OCI-LY1 (cell line): ENCODE measurements at regions not wholly inside any gene's neighbourhood (a gene's known extent, or its start where the extent isn't known, plus 50 kb on each side); places are given as distances from the start of the nearest gene placed in this dataset.

Source experiments
- H2AFZ ChIP-seq: fragments of 200-600 bp; sonication (generic), shearing (Covaris generic); 2 replicates; pipeline ENCODE4 v1.6.0; 2014; ENCODE audit warnings: antibody characterized with exemption, mild to moderate bottlenecking, low read length
- H3F3A ChIP-seq: fragments of 200-600 bp; sonication (generic), shearing (Covaris generic); 2 replicates; pipeline ENCODE4 v1.6.0; 2014; ENCODE audit warnings: mild to moderate bottlenecking, antibody characterized with exemption, low read length, moderate library complexity; ENCODE audit not compliant: insufficient read depth
- H3K27ac ChIP-seq: fragments of 200-600 bp; sonication (generic); 2 replicates; pipeline ENCODE4 v1.5.1; 2014; ENCODE audit warnings: low read length, mixed run types, mild to moderate bottlenecking, low read depth; ENCODE audit not compliant: poor library complexity, severe bottlenecking
- H3K27me3 ChIP-seq: fragments of 200-600 bp; sonication (generic); 2 replicates; pipeline ENCODE4 v1.6.0; 2014; ENCODE audit warnings: antibody characterized with exemption, mild to moderate bottlenecking, low read length, moderate library complexity; ENCODE audit not compliant: insufficient read depth
- H3K36me3 ChIP-seq: fragments of 200-600 bp; sonication (generic); 2 replicates; pipeline ENCODE4 v1.6.1; 2014; ENCODE audit warnings: mild to moderate bottlenecking, antibody characterized with exemption, low read length, moderate library complexity, mixed read lengths; ENCODE audit not compliant: insufficient read depth
- H3K4me1 ChIP-seq: fragments of 200-600 bp; sonication (generic); 2 replicates; pipeline ENCODE4 v1.5.1; 2014; ENCODE audit warnings: mild to moderate bottlenecking, low read length, moderate library complexity; ENCODE audit not compliant: insufficient read depth, severe bottlenecking
- H3K4me2 ChIP-seq: fragments of 200-600 bp; sonication (generic), shearing (Covaris generic); 2 replicates; pipeline ENCODE4 v1.6.1; 2014; ENCODE audit warnings: low read length
- H3K4me3 ChIP-seq: fragments of 200-600 bp; sonication (generic); 2 replicates; pipeline ENCODE4 v1.5.1; 2014; ENCODE audit warnings: low read length, low read depth, mild to moderate bottlenecking, mixed read lengths; ENCODE audit not compliant: poor library complexity, severe bottlenecking
- H3K79me2 ChIP-seq: fragments of 200-600 bp; shearing (Covaris generic); 2 replicates; pipeline ENCODE4 v1.6.1; 2016; ENCODE audit warnings: mixed run types, low read length, mixed read lengths; ENCODE audit not compliant: insufficient read depth
- H3K9ac ChIP-seq: fragments of 200-600 bp; sonication (generic), shearing (Covaris generic); 2 replicates; pipeline ENCODE4 v1.6.1; 2014; ENCODE audit warnings: mild to moderate bottlenecking, low read length, mixed read lengths
- H3K9me2 ChIP-seq: fragments of 200-600 bp; sonication (generic), shearing (Covaris generic); 2 replicates; pipeline ENCODE4 v1.6.1; 2014; ENCODE audit warnings: low read depth, mild to moderate bottlenecking, low read length, mixed read lengths
- H3K9me3 ChIP-seq: fragments of 200-600 bp; shearing (Covaris generic); 2 replicates; pipeline ENCODE4 v1.6.1; 2014; ENCODE audit warnings: low read length, mixed read lengths
- H4K20me1 ChIP-seq: fragments of 200-600 bp; sonication (generic), shearing (Covaris generic); 2 replicates; pipeline ENCODE4 v1.6.0; 2016; ENCODE audit warnings: mild to moderate bottlenecking, low read length; ENCODE audit not compliant: insufficient read depth
- EZH2 ChIP-seq: fragments of 200-600 bp; sonication (generic), shearing (Covaris generic); IDR thresholded peaks from 2 replicates; pipeline ENCODE4 v1.8.0; 2017; ENCODE audit warnings: borderline replicate concordance, mixed run types, mild to moderate bottlenecking, antibody characterized with exemption, low read length, moderate library complexity, mixed read lengths
- TF ChIP-seq, protein P1 (sequence below): fragments of 200-600 bp; sonication (generic), shearing (Covaris generic); IDR thresholded peaks from 2 replicates; pipeline ENCODE4 v1.5.1; 2017; ENCODE audit warnings: mild to moderate bottlenecking, antibody characterized with exemption, low read length, moderate library complexity, mixed read lengths

DNA sequence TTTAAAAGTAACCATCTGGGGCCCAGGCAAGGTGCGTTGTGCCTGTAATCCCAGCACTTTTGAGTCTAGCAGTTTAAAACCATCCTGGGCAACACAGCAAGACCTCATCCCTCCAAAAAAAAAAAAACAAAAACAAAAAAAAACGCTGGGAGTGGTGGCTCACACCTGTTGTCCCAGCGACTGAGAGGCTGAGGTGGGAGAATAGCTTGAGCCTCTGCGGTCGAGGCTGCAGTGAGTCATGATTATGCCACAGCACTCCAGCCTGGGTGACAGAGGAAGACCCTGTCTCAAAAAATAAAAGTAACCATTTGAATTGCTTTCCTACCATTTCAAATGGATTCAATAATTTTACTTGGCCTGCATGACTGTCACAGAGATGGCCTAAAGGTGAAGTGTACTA, 186.5 kb upstream of the ATP2B1 start:
- Histone ChIP-seq H3F3A (no peaks in the 10 kb centered on the region; the same call in 1 of the 2 replicates), H3K9me2 (no peaks in the 10 kb centered on the region), H3K36me3 (no peaks in the 10 kb centered on the region), H3K27me3 (no peaks in the 10 kb centered on the region), H3K4me2 (no peak overlapping the region), H3K4me3 (no peak overlapping the region), H4K20me1 (no peaks in the 10 kb centered on the region), H3K27ac (peak overlapping the region; percentile 58), H2AFZ (no peak overlapping the region), H3K4me1 (peaks cover 20% of the 10 kb centered on the region), H3K79me2 (no peaks in the 10 kb centered on the region), H3K9me3 (no peaks in the 10 kb centered on the region), H3K9ac (no peak overlapping the region)
- TF ChIP-seq, protein P1, sequence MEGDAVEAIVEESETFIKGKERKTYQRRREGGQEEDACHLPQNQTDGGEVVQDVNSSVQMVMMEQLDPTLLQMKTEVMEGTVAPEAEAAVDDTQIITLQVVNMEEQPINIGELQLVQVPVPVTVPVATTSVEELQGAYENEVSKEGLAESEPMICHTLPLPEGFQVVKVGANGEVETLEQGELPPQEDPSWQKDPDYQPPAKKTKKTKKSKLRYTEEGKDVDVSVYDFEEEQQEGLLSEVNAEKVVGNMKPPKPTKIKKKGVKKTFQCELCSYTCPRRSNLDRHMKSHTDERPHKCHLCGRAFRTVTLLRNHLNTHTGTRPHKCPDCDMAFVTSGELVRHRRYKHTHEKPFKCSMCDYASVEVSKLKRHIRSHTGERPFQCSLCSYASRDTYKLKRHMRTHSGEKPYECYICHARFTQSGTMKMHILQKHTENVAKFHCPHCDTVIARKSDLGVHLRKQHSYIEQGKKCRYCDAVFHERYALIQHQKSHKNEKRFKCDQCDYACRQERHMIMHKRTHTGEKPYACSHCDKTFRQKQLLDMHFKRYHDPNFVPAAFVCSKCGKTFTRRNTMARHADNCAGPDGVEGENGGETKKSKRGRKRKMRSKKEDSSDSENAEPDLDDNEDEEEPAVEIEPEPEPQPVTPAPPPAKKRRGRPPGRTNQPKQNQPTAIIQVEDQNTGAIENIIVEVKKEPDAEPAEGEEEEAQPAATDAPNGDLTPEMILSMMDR, result no peak
- TF ChIP-seq EZH2, result no peak

- Histone ChIP-seq H3K79me2 (no peaks in the 10 kb centered on the region), H3K4me2 (0 out of 2 replicates have a peak overlapping the region, but pooled peaks have one; percentile 17)
Observed at GRCh38 chr12:89893972-89894706, 185.5 kb upstream of the ATP2B1 start.

GRCh38 chr12:89892436-89892835, 183.8 kb upstream of the ATP2B1 start:
- Histone ChIP-seq H3K79me2 (no peaks in the 10 kb centered on the region), H2AFZ (no peak overlapping the region)

More at GRCh38 chr12:89893972-89894706, 185.5 kb upstream of the ATP2B1 start:
- H2AFZ ChIP-seq, result peak overlapping the region; percentile 23; the same call in 1 of the 2 replicates
- H3F3A ChIP-seq, result no peaks in the 10 kb centered on the region; the same call in 1 of the 2 replicates
- H3K36me3 ChIP-seq, result no peaks in the 10 kb centered on the region
- no peaks in the 10 kb centered on the region for H3K27me3 ChIP-seq
- no peaks in the 10 kb centered on the region for H4K20me1 ChIP-seq
- peaks cover 20% of the 10 kb centered on the region for H3K4me1 ChIP-seq
- H3K4me3 ChIP-seq, result no peak overlapping the region
- no peaks in the 10 kb centered on the region for H3K9me2 ChIP-seq
- TF ChIP-seq, protein P1, result no peak
- no peak for TF ChIP-seq EZH2
- no peaks in the 10 kb centered on the region for H3K9me3 ChIP-seq
- H3K9ac ChIP-seq, result peak overlapping the region; percentile 18; the same call in 1 of the 2 replicates
- H3K27ac ChIP-seq, result peak overlapping the region; percentile 58

More at GRCh38 chr12:89892436-89892835, 183.8 kb upstream of the ATP2B1 start:
- H3K4me2 ChIP-seq, result no peak overlapping the region
- peaks cover 20% of the 10 kb centered on the region for H3K4me1 ChIP-seq
- H3K27me3 ChIP-seq, result no peaks in the 10 kb centered on the region
- no peak for TF ChIP-seq EZH2
- TF ChIP-seq, protein P1, result no peak
- no peaks in the 10 kb centered on the region for H3F3A ChIP-seq
- no peaks in the 10 kb centered on the region for H3K9me3 ChIP-seq
- no peaks in the 10 kb centered on the region for H3K36me3 ChIP-seq
- no peaks in the 10 kb centered on the region for H3K9me2 ChIP-seq
- H3K4me3 ChIP-seq, result no peak overlapping the region
- H4K20me1 ChIP-seq, result no peaks in the 10 kb centered on the region
- no peak overlapping the region for H3K27ac ChIP-seq
- no peak overlapping the region for H3K9ac ChIP-seq
